HepG2 (cell line): ENCODE measurements at regions not wholly inside any gene's neighbourhood (a gene's known extent, or its start where the extent isn't known, plus 50 kb on each side); places are given as distances from the start of the nearest gene placed in this dataset.
A peak's percentile ranks its signal among the peaks of the same experiment; 100 is the strongest.

Source experiments
- ELF3 ChIP-seq: IDR thresholded peaks from 2 replicates; pipeline ENCODE4 v1.6.1; 2016; ENCODE audit warnings: missing genetic modification reagents, missing compliant biosample characterization
- GTF3A ChIP-seq: sonication (generic); formaldehyde crosslinking; conservative IDR thresholded peaks from 2 replicates; pipeline ENCODE4 v1.4.0; 2020; ENCODE audit warnings: mild to moderate bottlenecking, missing genetic modification reagents
- HOXA5 ChIP-seq: sonication (generic); formaldehyde crosslinking; IDR thresholded peaks from 2 replicates; pipeline ENCODE4 v1.4.0; 2020; ENCODE audit warnings: missing genetic modification reagents
- MEIS1 ChIP-seq: sonication (generic); formaldehyde crosslinking; IDR thresholded peaks from 2 replicates; pipeline ENCODE4 v1.9.0; 2021; ENCODE audit warnings: mild to moderate bottlenecking, missing genetic modification reagents, moderate library complexity, borderline replicate concordance
- NR2C2 ChIP-seq: sonication (generic); formaldehyde crosslinking; IDR thresholded peaks from 2 replicates; pipeline ENCODE4 v1.4.0; 2020; ENCODE audit warnings: missing genetic modification reagents, mild to moderate bottlenecking, moderate library complexity, borderline replicate concordance
- SCMH1 ChIP-seq: sonication (generic); formaldehyde crosslinking; IDR thresholded peaks from 2 replicates; pipeline ENCODE4 v1.9.0; 2021; ENCODE audit warnings: missing genetic modification reagents, mild to moderate bottlenecking, borderline replicate concordance
- SNAI1 ChIP-seq: sonication (generic); formaldehyde crosslinking; IDR thresholded peaks from 2 replicates; pipeline ENCODE4 v1.5.0; 2020; ENCODE audit warnings: mild to moderate bottlenecking, missing genetic modification reagents, borderline replicate concordance
- ZFP82 ChIP-seq: sonication (generic); formaldehyde crosslinking; IDR thresholded peaks from 2 replicates; pipeline ENCODE4 v1.5.1; 2020; ENCODE audit warnings: mild to moderate bottlenecking, missing genetic modification reagents, borderline replicate concordance
- ZNF234 ChIP-seq: sonication (generic); formaldehyde crosslinking; conservative IDR thresholded peaks from 2 replicates; pipeline ENCODE4 v1.5.1; 2020; ENCODE audit warnings: mild to moderate bottlenecking, missing genetic modification reagents
- ZNF607 ChIP-seq: sonication (generic); formaldehyde crosslinking; IDR thresholded peaks from 2 replicates; pipeline ENCODE4 v1.5.1; 2020; ENCODE audit warnings: missing genetic modification reagents, mild to moderate bottlenecking, borderline replicate concordance
- ZNF850 ChIP-seq: sonication (generic); formaldehyde crosslinking; conservative IDR thresholded peaks from 2 replicates; pipeline ENCODE4 v1.9.0; 2021; ENCODE audit warnings: mild to moderate bottlenecking, missing genetic modification reagents
- TF ChIP-seq, protein P1 (sequence below): sonication (generic); formaldehyde crosslinking; IDR thresholded peaks from 2 replicates; pipeline ENCODE4 v1.4.0; 2020; ENCODE audit warnings: mild to moderate bottlenecking, missing genetic modification reagents
- TF ChIP-seq, protein P2 (sequence below): sonication (generic); formaldehyde crosslinking; IDR thresholded peaks from 2 replicates; pipeline ENCODE4 v1.4.0; 2020; ENCODE audit warnings: missing genetic modification reagents
- TF ChIP-seq, protein P3 (sequence below), 2 experiments: sonication (generic) in 1 of 2; formaldehyde crosslinking in 1 of 2; IDR thresholded peaks; 2 replicates each; pipeline versions ENCODE4 v1.6.1 to v1.9.0; 2014 to 2022; ENCODE audit warnings: antibody characterized with exemption in 1 of 2, borderline replicate concordance in 1 of 2, inconsistent platforms in 1 of 2, low read depth in 1 of 2, missing genetic modification reagents in 1 of 2
- TF ChIP-seq, protein P4 (sequence below), 2 experiments: IDR thresholded peaks; 2 replicates each; pipeline ENCODE4 v1.6.1; 2011 to 2012; ENCODE audit warnings: low read length in 2 of 2, borderline replicate concordance in 1 of 2, low read depth in 1 of 2, mild to moderate bottlenecking in 1 of 2, moderate library complexity in 1 of 2

DNA sequence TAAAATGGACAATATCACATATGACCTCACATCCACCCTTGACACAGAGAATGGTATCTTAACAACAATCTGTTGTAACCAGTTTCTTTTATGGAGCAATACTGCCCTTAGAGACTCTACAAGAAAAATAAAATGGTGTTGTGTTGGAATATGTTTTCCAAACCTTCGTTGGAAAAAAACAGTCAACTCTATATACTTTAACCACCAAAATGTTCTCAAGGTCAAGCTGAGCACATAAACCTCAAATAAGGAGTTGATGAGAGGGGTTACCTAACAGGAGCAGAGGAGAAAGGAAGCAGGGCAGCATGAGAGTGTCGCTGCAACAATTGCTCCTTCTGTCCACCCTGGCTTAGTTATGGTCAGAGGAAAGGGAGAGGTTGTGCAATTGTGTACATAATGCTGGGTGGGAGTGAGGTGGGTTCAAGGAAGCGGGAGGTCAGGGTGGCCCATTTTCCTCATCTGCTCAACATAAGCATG is 179.2 kb upstream of the BMP4 start (continued):
- TF ChIP-seq ZFP82 (CRISPR knock-in tag) (no peak), NR2C2 (CRISPR knock-in tag) (peak; percentile 86), SCMH1 (CRISPR knock-in tag) (no peak), GTF3A (CRISPR knock-in tag) (no peak), SNAI1 (no peak), MEIS1 (CRISPR knock-in tag) (no peak), ZNF234 (CRISPR knock-in tag) (no peak), HOXA5 (CRISPR knock-in tag) (peak; percentile 60; the same call in 1 of the 2 replicates), ZNF607 (CRISPR knock-in tag) (no peak; the same call in 1 of the 2 replicates), ZNF850 (CRISPR knock-in tag) (no peak), ELF3 (CRISPR knock-in tag) (peak; percentile 94)
- TF ChIP-seq, protein P1, sequence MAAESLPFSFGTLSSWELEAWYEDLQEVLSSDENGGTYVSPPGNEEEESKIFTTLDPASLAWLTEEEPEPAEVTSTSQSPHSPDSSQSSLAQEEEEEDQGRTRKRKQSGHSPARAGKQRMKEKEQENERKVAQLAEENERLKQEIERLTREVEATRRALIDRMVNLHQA (CRISPR knock-in tag), result no peak
- TF ChIP-seq, protein P2, sequence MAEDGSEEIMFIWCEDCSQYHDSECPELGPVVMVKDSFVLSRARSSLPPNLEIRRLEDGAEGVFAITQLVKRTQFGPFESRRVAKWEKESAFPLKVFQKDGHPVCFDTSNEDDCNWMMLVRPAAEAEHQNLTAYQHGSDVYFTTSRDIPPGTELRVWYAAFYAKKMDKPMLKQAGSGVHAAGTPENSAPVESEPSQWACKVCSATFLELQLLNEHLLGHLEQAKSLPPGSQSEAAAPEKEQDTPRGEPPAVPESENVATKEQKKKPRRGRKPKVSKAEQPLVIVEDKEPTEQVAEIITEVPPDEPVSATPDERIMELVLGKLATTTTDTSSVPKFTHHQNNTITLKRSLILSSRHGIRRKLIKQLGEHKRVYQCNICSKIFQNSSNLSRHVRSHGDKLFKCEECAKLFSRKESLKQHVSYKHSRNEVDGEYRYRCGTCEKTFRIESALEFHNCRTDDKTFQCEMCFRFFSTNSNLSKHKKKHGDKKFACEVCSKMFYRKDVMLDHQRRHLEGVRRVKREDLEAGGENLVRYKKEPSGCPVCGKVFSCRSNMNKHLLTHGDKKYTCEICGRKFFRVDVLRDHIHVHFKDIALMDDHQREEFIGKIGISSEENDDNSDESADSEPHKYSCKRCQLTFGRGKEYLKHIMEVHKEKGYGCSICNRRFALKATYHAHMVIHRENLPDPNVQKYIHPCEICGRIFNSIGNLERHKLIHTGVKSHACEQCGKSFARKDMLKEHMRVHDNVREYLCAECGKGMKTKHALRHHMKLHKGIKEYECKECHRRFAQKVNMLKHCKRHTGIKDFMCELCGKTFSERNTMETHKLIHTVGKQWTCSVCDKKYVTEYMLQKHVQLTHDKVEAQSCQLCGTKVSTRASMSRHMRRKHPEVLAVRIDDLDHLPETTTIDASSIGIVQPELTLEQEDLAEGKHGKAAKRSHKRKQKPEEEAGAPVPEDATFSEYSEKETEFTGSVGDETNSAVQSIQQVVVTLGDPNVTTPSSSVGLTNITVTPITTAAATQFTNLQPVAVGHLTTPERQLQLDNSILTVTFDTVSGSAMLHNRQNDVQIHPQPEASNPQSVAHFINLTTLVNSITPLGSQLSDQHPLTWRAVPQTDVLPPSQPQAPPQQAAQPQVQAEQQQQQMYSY, result no peak
- TF ChIP-seq, protein P3, sequence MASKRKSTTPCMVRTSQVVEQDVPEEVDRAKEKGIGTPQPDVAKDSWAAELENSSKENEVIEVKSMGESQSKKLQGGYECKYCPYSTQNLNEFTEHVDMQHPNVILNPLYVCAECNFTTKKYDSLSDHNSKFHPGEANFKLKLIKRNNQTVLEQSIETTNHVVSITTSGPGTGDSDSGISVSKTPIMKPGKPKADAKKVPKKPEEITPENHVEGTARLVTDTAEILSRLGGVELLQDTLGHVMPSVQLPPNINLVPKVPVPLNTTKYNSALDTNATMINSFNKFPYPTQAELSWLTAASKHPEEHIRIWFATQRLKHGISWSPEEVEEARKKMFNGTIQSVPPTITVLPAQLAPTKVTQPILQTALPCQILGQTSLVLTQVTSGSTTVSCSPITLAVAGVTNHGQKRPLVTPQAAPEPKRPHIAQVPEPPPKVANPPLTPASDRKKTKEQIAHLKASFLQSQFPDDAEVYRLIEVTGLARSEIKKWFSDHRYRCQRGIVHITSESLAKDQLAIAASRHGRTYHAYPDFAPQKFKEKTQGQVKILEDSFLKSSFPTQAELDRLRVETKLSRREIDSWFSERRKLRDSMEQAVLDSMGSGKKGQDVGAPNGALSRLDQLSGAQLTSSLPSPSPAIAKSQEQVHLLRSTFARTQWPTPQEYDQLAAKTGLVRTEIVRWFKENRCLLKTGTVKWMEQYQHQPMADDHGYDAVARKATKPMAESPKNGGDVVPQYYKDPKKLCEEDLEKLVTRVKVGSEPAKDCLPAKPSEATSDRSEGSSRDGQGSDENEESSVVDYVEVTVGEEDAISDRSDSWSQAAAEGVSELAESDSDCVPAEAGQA (IDR thresholded peaks at IDR 0.05; ENCODE audit: low read depth), result no peak
- TF ChIP-seq, protein P3 (CRISPR knock-in tag; IDR thresholded peaks at IDR 0.05; ENCODE audit: borderline replicate concordance), result no peak
- TF ChIP-seq, protein P4, sequence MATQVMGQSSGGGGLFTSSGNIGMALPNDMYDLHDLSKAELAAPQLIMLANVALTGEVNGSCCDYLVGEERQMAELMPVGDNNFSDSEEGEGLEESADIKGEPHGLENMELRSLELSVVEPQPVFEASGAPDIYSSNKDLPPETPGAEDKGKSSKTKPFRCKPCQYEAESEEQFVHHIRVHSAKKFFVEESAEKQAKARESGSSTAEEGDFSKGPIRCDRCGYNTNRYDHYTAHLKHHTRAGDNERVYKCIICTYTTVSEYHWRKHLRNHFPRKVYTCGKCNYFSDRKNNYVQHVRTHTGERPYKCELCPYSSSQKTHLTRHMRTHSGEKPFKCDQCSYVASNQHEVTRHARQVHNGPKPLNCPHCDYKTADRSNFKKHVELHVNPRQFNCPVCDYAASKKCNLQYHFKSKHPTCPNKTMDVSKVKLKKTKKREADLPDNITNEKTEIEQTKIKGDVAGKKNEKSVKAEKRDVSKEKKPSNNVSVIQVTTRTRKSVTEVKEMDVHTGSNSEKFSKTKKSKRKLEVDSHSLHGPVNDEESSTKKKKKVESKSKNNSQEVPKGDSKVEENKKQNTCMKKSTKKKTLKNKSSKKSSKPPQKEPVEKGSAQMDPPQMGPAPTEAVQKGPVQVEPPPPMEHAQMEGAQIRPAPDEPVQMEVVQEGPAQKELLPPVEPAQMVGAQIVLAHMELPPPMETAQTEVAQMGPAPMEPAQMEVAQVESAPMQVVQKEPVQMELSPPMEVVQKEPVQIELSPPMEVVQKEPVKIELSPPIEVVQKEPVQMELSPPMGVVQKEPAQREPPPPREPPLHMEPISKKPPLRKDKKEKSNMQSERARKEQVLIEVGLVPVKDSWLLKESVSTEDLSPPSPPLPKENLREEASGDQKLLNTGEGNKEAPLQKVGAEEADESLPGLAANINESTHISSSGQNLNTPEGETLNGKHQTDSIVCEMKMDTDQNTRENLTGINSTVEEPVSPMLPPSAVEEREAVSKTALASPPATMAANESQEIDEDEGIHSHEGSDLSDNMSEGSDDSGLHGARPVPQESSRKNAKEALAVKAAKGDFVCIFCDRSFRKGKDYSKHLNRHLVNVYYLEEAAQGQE (IDR thresholded peaks at IDR 0.05; ENCODE audit: borderline replicate concordance in 1 of 2, low read depth in 1 of 2, low read length in 2 of 2), result peak in 1 of 2 experiments; percentile 53; a peak in 2 of 4 replicates
